ENCODE measurements at regions not wholly inside any gene's neighbourhood (a gene's known extent, or its start where the extent isn't known, plus 50 kb on each side); places are given as distances from the start of the nearest gene placed in this dataset.

DNA sequence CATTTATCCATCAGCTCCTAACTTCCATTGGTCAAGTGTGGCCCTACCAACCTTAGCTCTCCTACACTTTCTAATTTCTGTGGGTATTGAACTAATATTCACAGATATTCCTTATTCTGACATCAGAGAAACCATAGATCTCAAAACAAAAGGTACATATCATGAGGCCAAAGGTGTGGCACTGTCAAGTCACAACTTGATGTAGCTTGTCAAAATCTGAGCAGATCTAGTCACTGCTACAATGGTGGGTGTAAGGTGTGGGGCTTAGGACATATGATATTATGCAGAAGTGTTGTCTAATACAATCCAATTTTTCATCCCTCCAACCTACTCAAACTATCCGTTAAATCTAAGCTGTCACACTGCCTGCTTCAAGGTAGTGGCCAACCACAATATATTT, 114.0 kb upstream of the FAR2 start:
- DNase-seq (ENCODE audit: low read depth, low spot score), result no peak

DNA sequence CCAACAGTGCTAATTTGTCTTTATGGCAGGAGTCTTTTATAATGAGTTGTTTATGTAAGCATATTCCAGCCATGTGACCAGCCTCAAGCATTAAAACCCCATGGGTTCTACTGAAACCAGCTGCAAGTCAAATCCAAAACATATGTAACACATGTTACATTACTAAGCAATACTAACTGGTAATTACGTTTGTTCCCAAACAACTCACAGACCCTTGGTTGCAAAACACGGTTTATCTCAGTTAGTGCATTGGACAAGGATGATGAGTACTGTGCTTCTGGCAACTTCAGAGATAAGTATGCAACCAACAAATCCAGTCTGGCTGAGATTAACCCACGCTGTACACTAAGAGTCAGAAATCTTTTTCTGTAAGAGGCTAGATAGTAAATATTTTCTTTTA, 110.1 kb upstream of the FAR2 start:
- DNase-seq (ENCODE audit: low read depth, low spot score), result no peak

DNA sequence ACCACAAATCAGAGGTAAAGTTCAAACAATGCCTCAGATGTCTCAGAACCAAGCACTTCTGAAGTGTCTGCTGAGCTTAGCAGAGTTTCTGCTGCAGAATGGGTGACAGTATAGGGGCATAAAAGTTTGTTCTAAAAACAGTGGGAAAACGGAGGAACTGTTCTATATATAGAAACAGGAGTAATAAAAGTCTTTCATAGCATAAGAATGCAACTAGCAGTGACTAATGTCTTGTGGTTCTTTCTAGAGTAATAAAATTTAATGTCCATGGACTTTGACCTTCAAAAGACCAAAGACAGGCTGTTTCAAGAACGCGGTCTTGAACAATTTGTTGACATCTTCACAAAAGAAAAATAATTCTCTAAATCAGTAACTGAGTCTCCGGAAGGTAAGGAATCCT, 107.5 kb upstream of the FAR2 start:
- no peak for DNase-seq (ENCODE audit: low read depth, low spot score)

DNA sequence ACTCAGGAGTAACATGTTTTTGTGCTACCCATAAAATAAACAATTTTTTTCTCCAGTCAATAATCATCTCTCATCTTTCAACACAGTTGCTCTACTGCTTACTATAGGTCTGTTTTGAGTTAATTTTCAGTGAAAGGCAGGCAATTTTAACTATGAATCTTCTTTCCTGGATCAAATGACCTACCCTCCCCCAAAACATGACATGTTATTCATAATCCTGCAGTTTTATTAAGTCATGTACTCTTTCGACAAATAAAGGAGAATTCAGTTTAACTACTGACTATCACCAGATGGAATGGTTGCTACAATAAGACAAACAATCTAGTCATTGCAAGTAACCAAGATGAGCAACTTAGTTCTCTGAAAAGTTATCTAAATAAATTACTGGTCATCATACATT, 106.0 kb upstream of the FAR2 start:
- no peak for DNase-seq (ENCODE audit: low read depth, low spot score)

DNA sequence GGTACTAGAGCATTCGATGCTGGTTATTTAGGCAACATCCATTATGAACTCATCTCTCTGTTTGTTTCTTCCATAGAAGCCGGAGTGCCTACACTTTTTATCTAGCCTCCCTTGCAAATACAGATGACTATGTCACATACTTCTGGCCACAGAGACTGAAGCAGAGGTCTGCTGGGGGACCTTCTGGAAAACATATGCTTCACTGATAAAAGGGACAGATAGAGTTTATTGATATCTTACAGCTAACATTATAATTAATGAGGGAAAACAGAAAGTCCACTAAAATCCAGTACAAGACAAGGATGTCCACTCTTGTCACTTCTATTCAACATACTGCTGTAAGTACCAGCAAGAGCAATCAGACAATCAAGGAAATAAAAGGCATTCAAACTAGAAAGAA, 104.3 kb upstream of the FAR2 start:
- no peak for DNase-seq (ENCODE audit: low read depth, low spot score)

DNA sequence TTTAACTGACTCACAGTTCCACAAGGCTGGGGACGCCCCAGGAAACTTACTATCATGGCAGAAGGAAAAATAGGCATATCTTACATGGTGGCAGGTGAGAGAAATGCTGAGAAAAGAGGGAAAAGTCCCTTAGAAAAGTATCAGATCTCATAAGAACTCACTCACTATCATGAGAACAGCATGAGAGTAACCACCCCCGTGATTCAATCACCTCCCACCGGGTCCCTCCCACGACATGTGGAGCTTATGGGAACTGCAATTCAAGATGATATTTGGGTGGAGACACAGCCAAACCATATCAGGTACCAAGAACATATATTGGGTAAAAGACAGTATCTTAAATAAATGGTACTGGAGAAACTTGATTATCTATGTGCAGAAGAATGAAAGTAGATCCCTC, 100.3 kb upstream of the FAR2 start:
- no peak for DNase-seq (ENCODE audit: low read depth, low spot score)

DNA sequence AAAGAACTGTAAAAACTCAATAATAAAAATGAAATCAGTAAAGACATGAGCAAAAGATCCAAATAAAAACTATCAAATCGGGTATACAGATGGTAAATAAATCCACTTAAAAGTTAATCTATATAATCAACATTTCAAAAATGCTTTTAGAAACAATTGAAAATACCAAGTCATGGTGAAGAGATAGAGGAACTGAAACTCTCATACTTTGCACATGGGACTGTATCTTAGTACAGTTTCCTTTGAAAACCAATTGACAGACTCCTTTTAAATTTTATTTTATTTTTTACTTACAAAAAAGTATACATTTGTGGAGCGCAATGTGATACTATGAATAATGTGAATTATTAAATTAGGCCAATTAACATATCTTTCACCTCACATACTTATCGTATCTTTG, 98.6 kb upstream of the FAR2 start:
- no peak for DNase-seq (ENCODE audit: low read depth, low spot score)

DNA sequence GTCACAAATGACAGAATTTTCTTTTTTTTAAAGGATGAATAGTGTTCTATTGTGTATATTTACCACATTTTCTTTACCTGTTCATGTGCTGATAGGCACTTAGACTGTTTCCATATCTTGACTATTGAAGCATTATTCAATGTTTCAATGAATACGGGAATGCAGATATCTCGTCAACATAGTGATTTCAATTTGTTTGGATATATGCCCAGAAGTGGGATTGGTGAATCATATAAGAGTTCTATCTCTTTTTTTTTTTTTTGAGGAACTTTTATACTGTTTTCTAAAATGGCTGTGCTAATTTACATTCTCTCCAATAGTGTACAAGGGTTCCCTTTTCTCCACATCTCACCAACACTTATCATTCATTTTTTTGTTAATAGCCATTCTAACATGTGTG, 97.9 kb upstream of the FAR2 start:
- no peak for DNase-seq (ENCODE audit: low read depth, low spot score)

DNA sequence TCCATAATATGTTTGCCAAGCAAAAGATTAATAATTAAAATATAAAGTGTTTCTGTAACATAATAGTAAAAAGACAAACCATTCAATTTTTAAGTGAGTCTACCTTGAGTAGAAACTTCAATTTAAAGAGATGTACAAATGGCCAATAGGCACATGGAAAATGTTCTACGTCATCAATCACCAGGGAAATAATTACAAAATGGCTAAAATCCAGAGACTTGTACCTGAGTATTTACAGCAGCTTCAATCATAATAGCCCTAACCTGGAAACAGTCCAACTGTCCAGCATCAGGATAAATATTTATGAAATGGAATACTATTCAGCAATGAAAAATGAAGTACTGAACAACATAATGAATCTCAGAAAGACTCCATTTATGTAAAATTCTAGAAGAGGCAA, 95.5 kb upstream of the FAR2 start:
- no peak for DNase-seq (ENCODE audit: low read depth, low spot score)

DNA sequence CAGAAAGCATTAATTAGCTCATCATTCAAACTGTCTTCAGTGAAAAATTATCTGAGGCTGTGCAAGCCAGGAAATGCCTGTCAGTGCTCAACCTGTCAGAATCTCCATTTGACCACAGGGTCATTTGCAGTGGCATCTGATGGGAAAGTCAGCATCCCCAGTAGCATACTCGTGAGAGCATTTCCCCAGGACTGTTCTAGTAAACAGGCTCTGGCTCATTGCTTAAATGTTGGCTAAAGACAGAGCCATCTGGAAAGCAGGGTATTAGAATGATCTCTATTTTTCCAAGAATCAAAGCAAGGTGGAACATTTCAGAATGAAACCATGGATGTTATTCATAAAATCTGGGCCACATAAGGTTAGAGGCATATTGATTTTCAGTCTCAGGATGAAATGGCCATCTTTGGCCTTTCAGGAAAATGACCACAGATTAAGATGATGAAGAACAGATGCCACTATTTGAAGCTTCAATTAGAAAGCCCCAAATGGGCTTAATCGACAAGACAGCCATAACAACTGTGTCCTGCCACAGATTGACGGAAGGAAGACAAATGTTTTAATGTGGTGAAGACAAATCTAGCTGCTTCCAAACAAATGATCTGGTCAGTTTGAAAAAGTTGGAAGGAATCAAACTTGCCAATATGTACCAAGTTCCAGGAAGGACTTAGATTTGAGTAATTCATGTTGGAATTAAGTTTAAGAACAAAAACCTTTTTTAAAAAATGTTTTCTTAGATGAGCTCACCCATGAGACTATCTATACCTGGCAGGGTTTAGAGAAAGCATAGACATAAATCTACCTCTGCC, 94.0 kb upstream of the FAR2 start:
- DNase-seq (ENCODE audit: low read depth, low spot score), result no peak

DNA sequence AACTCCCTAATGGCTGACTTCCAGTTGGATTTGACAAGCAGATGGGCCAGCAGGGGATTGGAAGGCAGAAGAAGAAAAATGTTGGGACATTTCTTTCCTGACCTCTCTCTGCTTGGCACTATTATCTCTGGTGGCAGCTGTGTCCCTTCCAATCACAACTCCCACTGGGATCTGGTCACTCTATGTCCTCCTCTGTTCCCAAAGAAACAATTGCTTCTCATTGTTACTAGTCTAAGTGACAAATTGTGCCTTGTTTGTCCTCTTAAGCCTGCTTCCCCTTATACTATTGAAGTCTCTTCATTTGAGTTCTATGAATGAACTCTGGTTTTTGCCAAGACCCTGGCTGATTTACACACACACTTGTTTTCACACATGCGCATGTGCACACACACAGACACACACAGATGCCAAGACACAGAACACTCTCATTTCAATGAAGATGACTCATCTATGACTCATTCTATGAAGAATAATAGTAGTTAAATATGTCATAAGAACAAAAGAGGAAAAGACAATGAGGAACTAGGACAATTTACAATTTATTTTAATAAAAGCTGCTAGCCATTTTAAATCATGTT, 83.0 kb upstream of the FAR2 start:
- no peak for DNase-seq (ENCODE audit: low read depth, low spot score)

DNA sequence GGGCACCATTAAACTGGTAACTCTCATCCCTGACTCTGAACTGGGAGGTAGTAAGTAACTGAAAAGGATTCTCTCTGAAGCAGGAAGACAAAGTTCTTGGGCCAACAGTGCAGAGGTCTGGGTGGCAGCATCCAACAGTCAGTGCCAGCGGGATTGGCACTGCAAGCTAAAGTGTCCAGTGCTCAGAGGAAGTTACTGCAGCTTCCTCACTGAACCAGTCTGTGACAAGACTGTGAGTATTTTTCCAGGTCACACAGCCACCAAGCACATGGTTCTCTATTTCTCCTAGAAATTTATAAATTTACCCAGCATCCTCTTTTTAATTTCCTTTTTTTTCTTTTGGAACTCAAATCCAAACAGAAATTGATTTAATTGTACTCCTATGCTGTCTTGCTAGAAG, 81.6 kb upstream of the FAR2 start:
- no peak for DNase-seq (ENCODE audit: low read depth, low spot score)

DNA sequence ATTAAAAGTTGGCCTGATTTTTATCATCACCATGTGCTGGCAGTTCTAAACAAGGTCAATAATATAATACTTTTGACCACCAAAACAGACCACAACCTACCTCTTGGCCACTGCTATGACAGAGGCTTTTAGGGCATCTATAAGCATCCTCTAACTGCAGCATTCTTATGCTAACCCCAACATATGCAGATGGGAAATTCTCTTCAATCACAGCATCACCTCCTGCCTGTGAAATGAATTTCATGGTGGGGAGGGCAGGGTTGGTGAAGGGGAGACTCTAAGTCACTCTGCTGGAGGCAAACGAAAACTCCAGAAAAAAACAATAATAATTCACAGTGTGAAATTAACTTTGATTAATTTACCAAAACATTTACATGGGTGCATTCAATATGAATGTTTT, 78.8 kb upstream of the FAR2 start:
- no peak for DNase-seq (ENCODE audit: low read depth, low spot score)

DNA sequence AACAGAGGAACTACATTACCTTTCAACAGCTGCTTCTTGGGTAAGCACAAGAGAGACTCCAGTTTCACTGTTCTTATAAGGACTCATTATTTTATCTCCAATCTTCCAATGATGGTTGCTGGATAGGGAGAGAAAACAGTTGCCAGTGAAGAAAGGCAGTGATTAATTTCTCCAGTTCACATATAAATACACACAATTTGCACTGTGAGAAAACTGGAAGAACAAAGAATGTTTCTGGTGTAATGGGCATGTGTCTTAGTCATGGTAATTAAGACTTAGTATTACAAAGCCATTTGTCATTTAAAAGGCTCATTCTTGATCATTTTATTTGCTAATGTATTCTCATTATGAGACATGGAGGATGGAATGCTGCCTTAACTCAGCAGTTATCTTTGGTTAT, 78.0 kb upstream of the FAR2 start:
- DNase-seq (ENCODE audit: low read depth, low spot score), result no peak

DNA sequence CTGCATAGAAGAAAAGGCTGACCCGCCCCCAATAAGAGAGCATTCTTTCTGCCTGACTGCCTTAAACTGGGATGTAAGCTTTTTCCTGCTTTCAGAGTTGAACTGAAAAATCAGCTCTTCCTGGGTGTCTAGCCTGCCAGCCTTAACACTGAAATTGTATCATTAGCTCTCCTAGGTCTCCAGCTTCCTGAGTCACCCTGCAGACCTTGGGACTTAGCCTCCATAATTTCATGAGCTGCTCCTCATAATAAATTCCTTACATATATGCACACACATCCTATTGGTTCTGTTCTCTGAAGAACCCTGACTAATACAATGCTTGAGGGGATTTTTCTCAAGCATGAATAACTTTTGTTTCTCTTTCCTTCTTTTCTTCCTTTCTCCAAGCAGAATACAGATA, 76.4 kb upstream of the FAR2 start:
- no peak for DNase-seq (ENCODE audit: low read depth, low spot score)

DNA sequence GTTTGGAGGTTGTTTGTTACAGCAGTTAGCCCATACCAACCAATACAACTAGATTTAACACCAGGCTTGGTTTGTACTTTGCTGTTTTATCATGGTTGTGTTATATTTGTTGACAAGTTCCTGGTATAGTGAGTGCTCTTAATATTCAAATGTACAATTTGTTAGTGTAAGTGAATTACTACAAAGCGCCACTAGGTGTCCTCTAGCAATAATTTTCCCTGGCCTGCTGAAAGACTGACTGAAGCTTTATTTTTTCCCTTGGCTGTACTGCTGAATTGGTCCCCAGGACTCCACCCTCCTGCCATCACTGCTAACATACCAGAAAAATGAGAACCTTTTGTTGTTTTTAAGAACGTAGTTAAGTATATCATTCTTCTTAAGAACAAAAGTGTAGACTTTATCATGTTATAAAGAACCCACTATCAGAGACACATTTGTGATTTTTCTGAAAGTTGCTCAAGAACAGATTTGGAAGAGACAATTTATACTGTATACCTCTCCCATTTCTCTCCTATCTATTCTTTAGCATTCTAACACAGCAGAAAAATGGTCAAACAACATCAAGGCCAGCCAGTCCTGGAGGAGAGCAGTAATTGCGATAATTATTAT, 75.3 kb upstream of the FAR2 start:
- no peak for DNase-seq (ENCODE audit: low read depth, low spot score)

DNA sequence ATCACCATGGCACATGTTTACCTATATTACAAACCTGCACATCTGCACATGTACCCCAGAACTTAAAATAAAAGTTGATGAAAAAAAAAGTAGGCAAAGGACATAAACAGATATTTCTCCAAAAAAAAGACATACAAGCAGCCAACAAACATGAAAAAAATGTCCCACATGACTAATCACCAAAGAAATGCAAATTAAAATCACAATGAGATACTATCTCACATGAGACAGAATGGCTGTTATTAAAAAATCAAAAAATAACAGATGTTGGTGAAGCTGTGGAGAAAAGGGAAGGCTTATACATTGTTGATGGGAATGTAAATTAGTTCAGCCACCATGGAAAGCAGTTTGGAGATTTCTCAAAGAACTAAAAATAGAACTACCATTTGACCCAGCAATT, 68.0 kb upstream of the FAR2 start:
- no peak for DNase-seq (ENCODE audit: low read depth, low spot score)

DNA sequence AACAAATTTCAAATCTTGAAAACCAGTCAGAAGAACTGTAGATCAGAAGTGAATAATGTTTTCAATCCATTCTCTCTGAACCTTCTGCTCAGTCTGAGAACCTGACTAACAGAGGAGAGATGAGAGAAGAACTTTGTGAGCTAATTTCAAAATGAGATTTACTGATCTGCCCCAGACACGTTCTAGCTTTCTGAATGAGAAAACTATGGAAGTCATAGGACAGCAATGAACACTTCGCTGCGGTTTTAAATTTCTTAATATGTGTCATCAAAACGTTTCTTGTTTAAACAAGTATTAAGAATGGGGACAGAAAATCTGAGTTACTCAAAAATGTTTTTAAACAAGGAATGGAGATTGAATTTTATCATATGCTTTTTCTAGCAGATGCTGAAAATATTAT, 66.6 kb upstream of the FAR2 start:
- no peak for DNase-seq (ENCODE audit: low read depth, low spot score)

DNA sequence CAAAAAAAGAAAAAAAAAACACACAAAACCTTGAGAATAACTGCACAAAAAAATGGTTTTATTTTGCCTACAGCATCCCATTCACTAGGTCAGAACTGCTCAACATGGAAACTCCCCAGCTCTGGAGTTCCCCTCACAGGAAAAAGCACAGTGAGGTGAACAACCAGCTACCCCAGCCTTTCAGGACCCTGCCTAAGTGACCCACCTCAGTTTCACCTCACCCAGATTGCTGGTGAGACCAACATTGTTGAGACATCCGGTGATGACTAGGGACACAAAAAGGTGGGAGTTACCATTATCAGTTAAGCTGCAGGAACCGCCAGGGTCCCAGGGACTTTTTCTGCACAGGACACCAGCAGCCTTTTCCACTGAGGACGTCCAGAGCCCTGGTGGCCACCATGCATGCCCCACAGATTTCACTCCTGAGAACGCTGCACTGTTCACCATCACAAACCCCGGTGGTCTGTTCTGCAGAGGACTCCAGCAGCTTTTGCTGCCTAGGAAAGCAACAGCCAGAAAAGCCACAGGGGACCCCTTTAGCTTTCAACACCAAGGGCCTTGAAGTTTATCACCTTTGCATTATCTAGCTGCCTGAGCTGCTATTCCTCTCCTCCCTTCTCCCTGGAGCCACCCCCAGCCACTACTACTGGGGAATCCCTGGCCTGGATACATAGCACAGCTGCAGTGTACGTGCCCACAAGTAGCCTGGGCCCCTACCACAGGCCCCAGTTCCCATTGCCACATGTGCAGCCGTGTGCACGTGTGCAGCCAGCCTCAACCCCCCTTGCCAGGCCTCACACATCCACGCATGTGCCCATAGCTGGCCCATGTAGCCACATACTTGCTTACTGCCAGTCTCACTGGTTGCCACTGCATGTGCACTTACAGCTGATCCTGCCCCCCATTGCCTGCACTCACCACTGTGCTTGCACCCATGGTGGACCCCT, 62.5 kb upstream of the FAR2 start:
- DNase-seq (ENCODE audit: low read depth, low spot score), result no peak

DNA sequence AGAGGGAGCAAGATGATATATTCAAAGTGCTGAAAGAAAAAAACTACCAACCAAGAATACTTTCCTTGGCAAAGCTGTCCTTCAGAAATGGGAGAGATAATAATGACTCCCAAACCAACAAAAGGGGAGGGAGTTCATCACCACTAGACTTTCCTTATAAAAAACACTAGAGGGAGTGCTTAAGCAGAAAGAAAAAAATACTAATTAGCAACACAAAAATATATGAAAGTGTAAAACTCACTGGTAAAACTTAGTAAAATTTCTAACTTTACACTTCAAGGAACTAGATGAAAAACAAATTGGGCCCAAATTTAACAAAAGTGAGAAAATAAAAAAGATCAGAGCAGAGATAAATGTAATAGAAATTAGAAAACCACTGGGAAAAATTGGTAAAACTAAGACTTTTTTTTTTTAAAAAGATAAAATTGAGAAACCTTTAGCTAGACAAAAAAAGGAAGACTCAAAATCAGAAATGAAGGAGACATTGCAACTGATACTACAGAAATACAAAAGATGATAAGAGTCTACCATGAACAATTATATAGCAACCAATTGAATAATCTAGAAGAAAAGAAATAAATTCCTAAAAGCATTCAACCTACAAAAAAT, 60.4 kb upstream of the FAR2 start:
- no peak for DNase-seq (ENCODE audit: low read depth, low spot score)
